Natural killer cell (primary cell): ENCODE measurements at regions not wholly inside any gene's neighbourhood (a gene's known extent, or its start where the extent isn't known, plus 50 kb on each side); places are given as distances from the start of the nearest gene placed in this dataset.

Experiments
- ATAC-seq, 3 donors: fragments of 150-1000 bp in 2 of 3; fragments of 200-7000 bp in 1 of 3; cut with Tn5 transposase; 1 replicate in 1 of 3; 2 replicates in 2 of 3; pipeline ENCODE4 v1.10.0; 2021; ENCODE audit warnings: mild to moderate bottlenecking in 2 of 3, moderate library complexity in 2 of 3
- DNase-seq, 2 donors: peaks; one replicate each; pipeline versions ENCODE4 v3.0.0 to v3.0.0-alpha.2; 2013 to 2021; ENCODE audit warnings: mixed read lengths in 1 of 2
- H3K27ac ChIP-seq: one replicate; pipeline ENCODE4 v1.5.1; 2013; ENCODE audit warnings: mild to moderate bottlenecking, low read length
- H3K27me3 ChIP-seq: one replicate; pipeline ENCODE4 v1.6.1; 2013; ENCODE audit warnings: low read length; ENCODE audit not compliant: control insufficient read depth, insufficient read depth
- H3K36me3 ChIP-seq: one replicate; pipeline ENCODE4 v1.6.1; 2013; ENCODE audit warnings: low read length; ENCODE audit not compliant: control insufficient read depth, insufficient read depth
- H3K4me1 ChIP-seq: one replicate; pipeline ENCODE4 v1.6.1; 2013; ENCODE audit warnings: low read length; ENCODE audit not compliant: control insufficient read depth, insufficient read depth
- H3K4me3 ChIP-seq: one replicate; pipeline ENCODE4 v1.5.1; 2013; ENCODE audit warnings: low read length
- H3K9me3 ChIP-seq: one replicate; pipeline ENCODE4 v1.6.1; 2013; ENCODE audit warnings: low read length; ENCODE audit not compliant: control insufficient read depth, insufficient read depth
- H3K27ac Mint-ChIP-seq, 2 donors: one replicate each; pipeline ENCODE4 v1.8.0; 2022; ENCODE audit warnings: mild to moderate bottlenecking in 2 of 2, mixed read lengths in 2 of 2, moderate library complexity in 1 of 2
- H3K27me3 Mint-ChIP-seq, 2 donors: one replicate each; pipeline ENCODE4 v1.8.0; 2022; ENCODE audit warnings: low read depth in 2 of 2, mixed read lengths in 2 of 2
- H3K36me3 Mint-ChIP-seq: one replicate; pipeline ENCODE4 v1.8.0; 2022; ENCODE audit warnings: mixed read lengths
- H3K4me1 Mint-ChIP-seq, 2 donors: one replicate each; pipeline ENCODE4 v1.8.0; 2022; ENCODE audit warnings: mixed read lengths in 2 of 2
- H3K4me3 Mint-ChIP-seq: one replicate; pipeline ENCODE4 v1.8.0; 2022; ENCODE audit warnings: mild to moderate bottlenecking, moderate library complexity, mixed read lengths
- H3K9me3 Mint-ChIP-seq, 2 donors: one replicate each; pipeline ENCODE4 v1.8.0; 2022; ENCODE audit warnings: mixed read lengths in 2 of 2
- WGBS: methylation state at CpG from one replicate; pipeline ENCODE4 v1.1.7; 2013; ENCODE audit warnings: missing lambda C conversion rate; ENCODE audit not compliant: insufficient coverage; 5-methylcytosine and 5-hydroxymethylcytosine counted together
- intact Hi-C: fragments of 100-400 bp; cut with micrococcal nuclease; formaldehyde crosslinking; loops from one replicate; pipeline ENCODE4 v1.14.2; 2022
- TF ChIP-seq, protein P1 (sequence below): fragments of 200-600 bp; IDR thresholded peaks from one replicate; pipeline ENCODE4 v1.8.0; 2022; ENCODE audit warnings: antibody characterized with exemption

DNA sequence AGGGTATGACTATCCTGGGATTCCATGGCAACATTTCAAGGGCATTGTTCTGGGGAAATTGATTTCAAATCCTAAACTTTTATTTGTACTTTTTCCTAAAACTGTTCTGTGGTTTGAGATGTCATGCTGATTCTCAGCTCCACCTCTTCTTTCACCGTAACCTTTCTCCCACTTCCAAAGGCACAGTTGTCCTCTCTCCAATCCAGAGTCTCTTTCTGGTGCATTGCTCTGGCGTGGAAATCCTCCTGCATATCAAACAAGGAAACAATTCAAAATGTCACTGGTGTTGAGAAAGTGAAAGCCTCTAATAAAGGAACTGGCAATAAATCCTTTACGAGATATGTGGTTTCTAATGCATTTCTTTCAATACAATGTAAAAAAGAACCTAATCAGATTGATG, 155.1 kb upstream of the CDH2 start:
- Mint-ChIP-seq H3K9me3 (peaks cover 6 to 8% of the 10 kb centered on the region in 2 donors), H3K27ac (no peak overlapping the region), H3K4me3 (no peak overlapping the region), H3K4me1 (no peaks in the 10 kb centered on the region), H3K36me3 (no peaks in the 10 kb centered on the region), H3K27me3 (no peaks in the 10 kb centered on the region)
- ATAC-seq (no peak), DNase-seq (no peak)
- 65% methylated on average over 1 of the region's 3 CpGs for WGBS
- intact Hi-C loops = no loop called here
- Histone ChIP-seq H3K9me3 (no peaks in the 10 kb centered on the region), H3K36me3 (no peaks in the 10 kb centered on the region), H3K27ac (no peak overlapping the region), H3K4me1 (no peaks in the 10 kb centered on the region), H3K27me3 (no peaks in the 10 kb centered on the region), H3K4me3 (no peak overlapping the region)
- TF ChIP-seq, protein P1, sequence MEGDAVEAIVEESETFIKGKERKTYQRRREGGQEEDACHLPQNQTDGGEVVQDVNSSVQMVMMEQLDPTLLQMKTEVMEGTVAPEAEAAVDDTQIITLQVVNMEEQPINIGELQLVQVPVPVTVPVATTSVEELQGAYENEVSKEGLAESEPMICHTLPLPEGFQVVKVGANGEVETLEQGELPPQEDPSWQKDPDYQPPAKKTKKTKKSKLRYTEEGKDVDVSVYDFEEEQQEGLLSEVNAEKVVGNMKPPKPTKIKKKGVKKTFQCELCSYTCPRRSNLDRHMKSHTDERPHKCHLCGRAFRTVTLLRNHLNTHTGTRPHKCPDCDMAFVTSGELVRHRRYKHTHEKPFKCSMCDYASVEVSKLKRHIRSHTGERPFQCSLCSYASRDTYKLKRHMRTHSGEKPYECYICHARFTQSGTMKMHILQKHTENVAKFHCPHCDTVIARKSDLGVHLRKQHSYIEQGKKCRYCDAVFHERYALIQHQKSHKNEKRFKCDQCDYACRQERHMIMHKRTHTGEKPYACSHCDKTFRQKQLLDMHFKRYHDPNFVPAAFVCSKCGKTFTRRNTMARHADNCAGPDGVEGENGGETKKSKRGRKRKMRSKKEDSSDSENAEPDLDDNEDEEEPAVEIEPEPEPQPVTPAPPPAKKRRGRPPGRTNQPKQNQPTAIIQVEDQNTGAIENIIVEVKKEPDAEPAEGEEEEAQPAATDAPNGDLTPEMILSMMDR = no peak

DNA sequence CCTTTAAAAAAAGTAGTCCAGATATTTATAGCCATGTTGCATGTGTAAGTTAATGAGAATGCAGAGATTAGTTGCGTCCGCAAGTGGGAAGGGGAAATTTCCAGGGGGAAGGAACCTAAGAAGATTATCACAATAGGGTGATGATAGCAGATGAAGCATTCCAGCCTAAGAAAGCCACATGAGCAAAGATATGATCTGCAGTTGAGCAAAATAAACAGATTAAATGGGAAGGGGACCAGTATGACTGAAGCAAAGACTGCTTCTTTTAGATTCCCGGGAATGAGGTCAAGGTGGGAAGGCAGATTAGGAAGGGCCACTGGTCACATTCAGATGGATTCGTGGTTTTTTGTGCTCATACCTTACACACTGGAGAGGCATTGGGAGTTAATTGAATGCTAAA, 154.6 kb upstream of the CDH2 start:
- Histone ChIP-seq H3K9me3 (no peaks in the 10 kb centered on the region), H3K4me3 (no peak overlapping the region), H3K27ac (no peak overlapping the region), H3K27me3 (no peaks in the 10 kb centered on the region), H3K36me3 (no peaks in the 10 kb centered on the region), H3K4me1 (no peaks in the 10 kb centered on the region)
- H3K27ac Mint-ChIP-seq = no peak overlapping the region
- no peak for ATAC-seq
- no peaks in the 10 kb centered on the region for H3K36me3 Mint-ChIP-seq
- TF ChIP-seq, protein P1 = no peak
- H3K9me3 Mint-ChIP-seq = peaks cover 3 to 6% of the 10 kb centered on the region in 2 donors
- intact Hi-C loops = no loop called here
- 80% methylated on average over 4 of the region's 4 CpGs for WGBS
- DNase-seq = no peak
- no peaks in the 10 kb centered on the region for H3K4me1 Mint-ChIP-seq
- no peak overlapping the region for H3K4me3 Mint-ChIP-seq
- no peaks in the 10 kb centered on the region for H3K27me3 Mint-ChIP-seq

DNA sequence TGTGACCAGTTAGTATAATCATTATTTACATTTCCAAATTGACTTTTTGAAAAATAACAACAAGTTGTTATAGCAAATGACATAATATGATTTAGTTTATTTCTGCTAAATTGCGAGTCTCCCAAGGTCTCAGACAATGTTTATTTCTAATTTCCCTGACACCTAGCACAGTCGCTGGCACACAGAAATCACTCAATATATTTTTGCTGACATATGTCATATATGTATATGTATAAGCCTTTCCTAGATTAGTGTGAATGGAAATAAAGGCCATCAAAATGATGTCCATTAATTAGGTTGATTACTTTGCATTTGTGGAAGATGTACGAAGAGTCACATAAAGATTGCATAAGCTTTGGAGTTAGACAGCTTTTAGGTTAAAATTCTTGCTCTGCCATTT, 136.7 kb upstream of the CDH2 start:
- H3K27ac ChIP-seq = no peak overlapping the region
- WGBS = 84% methylated on average over 1 of the region's 3 CpGs
- no peak overlapping the region for H3K4me3 Mint-ChIP-seq
- no peak for DNase-seq
- intact Hi-C loops = no loop called here
- no peaks in the 10 kb centered on the region for H3K36me3 Mint-ChIP-seq
- ATAC-seq = no peak
- no peaks in the 10 kb centered on the region for H3K4me1 ChIP-seq
- H3K4me1 Mint-ChIP-seq = no peaks in the 10 kb centered on the region
- no peaks in the 10 kb centered on the region for H3K36me3 ChIP-seq
- no peaks in the 10 kb centered on the region for H3K27me3 Mint-ChIP-seq
- peaks cover 10 to 12% of the 10 kb centered on the region in 2 donors for H3K9me3 Mint-ChIP-seq
- H3K9me3 ChIP-seq = no peaks in the 10 kb centered on the region
- TF ChIP-seq, protein P1 = no peak
- H3K27me3 ChIP-seq = no peaks in the 10 kb centered on the region
- H3K27ac Mint-ChIP-seq = no peak overlapping the region
- no peak overlapping the region for H3K4me3 ChIP-seq

DNA sequence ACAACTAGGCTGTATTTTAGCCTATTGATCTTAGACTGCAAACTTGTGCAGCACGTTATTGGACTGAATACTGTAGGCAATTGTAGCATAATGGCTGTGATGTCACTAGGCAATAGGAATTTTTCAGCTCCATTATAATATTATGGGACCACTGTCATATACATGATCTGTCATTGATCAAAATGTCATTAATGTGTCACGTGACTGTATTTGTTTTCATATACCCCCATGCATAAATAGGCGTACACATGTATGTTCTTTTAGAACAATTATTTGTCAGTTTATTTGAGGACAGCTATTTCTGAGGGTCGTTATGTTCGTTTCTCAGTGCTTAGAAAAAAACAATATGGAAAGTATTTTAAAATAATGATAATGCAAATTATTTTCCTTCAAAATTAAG, 111.9 kb upstream of the CDH2 start:
- Histone ChIP-seq H3K4me3 (no peak overlapping the region), H3K36me3 (no peaks in the 10 kb centered on the region), H3K9me3 (no peaks in the 10 kb centered on the region), H3K4me1 (no peaks in the 10 kb centered on the region), H3K27me3 (no peaks in the 10 kb centered on the region), H3K27ac (no peak overlapping the region)
- peaks cover 2 to 10% of the 10 kb centered on the region in 2 donors for H3K9me3 Mint-ChIP-seq
- TF ChIP-seq, protein P1 = no peak
- intact Hi-C loops = no loop called here
- H3K4me3 Mint-ChIP-seq = no peak overlapping the region
- DNase-seq (no peak), ATAC-seq (no peak)
- no peaks in the 10 kb centered on the region for H3K36me3 Mint-ChIP-seq
- 82% methylated on average over 1 of the region's 5 CpGs for WGBS
- H3K4me1 Mint-ChIP-seq = no peaks in the 10 kb centered on the region
- no peaks in the 10 kb centered on the region for H3K27me3 Mint-ChIP-seq
- H3K27ac Mint-ChIP-seq = no peak overlapping the region
